Hippocampal formation (tissue), 2 donors: ENCODE measurements at regions not wholly inside any gene's neighbourhood (a gene's known extent, or its start where the extent isn't known, plus 50 kb on each side); places are given as distances from the start of the nearest gene placed in this dataset.
"Not testable (repeated sequence)": the region's sequence is repeated elsewhere in the genome, so short reads cannot be mapped to it uniquely, and the experiment has no call there.

ENCODE experiments used
- DNase-seq, 2 donors: peaks; one replicate each; lab custom pipeline; 2025; lab: John Stamatoyannopoulos, UW

DNA sequence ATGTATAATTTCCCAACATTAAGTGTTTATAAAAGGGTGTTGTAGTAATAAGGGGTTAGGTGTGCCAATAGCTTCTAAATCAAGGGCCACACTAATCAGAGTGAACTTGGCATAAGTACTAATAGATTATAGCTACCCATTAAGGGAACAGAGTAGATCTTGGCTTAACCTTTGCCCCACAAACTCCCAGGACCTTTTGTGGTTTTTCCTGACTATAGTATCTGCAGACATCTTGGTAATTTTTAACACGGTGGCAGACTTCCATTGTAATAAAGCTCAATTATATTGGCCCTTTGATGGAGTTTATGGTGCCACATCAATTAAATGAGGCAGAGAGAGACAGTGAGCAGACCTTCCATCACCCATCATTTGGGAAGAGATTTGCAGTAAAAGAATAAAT, 358.5 kb upstream of the HNRNPA3 start:
- DNase-seq: no peak

DNA sequence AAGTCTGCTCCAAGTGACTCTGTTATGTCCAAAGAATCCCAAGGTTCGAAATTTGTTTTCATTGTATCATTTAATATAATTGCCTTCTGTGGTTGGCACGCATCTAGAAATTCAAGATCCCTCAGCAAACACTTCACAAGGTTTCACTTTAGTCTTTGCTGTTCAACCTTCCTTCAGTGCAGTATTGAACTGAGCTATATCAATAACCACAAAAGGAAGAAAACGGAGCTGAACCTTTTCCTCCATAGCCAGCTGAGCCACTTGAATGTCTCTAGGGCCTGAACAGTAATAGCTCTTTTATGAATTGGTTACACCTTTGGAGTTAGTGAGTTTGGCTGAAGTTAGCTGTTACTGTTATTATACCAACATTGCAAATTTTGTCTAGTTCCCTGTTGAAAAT, 357.7 kb upstream of the HNRNPA3 start:
- DNase-seq: no peak

DNA sequence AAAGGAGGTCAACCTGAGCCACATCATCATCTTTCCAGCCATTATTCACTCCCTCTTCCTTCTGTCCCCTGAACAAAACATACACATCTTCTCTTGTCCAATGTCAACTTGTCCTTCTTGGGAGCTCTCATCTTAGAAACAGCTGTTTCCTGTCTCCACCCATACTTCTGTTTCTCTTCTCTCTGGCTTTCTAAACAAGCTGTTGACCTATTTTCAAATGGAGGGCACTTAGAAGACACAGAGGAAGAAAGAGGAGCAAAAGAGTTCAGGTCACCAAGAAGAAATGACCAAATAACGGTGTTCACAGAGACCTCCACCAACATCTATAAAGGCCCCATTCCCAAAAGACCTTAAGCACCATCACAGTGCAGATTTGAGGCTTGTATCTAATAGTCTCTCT, 355.9 kb upstream of the HNRNPA3 start:
- DNase-seq: no peak

DNA sequence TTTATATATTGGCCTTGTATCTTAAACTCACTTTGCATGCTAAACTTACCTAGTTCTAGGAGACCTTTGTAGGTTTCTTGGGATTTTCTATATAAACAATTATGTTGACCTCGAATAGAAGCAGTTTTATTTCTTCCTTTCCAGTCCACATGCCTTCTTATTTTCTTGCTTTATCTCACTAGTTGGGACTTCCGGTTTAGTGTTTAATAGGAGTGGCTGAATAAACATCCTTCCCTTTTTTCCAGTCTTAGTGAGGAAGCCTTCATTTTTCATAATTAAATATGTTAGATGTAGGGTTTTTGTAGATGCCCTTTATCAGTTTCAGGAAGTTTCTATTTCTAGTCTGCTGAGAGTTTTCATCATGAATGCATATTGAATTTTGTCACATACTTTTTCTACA, 347.3 kb upstream of the HNRNPA3 start:
- DNase-seq: no peak

DNA sequence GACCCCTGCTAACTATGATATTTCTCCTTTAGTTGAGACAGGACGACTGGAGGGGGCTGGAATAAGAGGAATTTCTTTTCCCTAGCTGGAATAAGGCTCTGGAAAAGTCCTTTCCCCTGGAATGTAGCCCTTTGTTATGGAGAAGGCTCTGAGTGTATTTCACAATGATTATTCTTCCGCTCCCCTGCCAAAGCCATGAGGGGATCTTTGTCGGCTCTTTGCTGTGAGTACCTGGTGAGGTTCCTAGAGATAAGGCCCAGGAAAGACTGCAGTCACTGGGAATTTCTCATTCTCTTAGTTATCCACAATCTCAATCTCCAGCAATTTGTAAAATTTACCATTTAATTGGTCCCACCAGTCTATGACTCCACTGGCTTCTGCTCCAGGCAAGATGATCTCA, 340.2 kb upstream of the HNRNPA3 start:
- DNase-seq: no peak

DNA sequence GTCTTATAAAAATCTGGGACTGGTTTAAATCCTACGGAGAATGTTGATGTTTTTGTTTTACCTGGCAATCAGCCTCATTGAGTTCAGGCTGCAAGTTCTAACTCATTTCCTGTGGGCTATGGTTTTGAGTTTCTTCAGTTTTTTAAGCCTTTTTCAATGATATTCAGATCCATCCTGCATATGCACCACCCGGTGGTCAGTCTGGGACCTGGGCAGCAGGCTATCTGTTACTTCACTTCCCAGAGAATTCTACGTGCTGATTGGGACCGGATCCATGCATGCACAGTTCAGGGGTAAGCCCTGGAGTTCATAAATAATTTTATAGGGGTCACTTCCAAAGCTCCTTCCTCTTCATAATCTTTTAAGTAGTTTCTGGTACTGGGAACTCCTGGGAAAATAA, 339.2 kb upstream of the HNRNPA3 start:
- DNase-seq: no peak

DNA sequence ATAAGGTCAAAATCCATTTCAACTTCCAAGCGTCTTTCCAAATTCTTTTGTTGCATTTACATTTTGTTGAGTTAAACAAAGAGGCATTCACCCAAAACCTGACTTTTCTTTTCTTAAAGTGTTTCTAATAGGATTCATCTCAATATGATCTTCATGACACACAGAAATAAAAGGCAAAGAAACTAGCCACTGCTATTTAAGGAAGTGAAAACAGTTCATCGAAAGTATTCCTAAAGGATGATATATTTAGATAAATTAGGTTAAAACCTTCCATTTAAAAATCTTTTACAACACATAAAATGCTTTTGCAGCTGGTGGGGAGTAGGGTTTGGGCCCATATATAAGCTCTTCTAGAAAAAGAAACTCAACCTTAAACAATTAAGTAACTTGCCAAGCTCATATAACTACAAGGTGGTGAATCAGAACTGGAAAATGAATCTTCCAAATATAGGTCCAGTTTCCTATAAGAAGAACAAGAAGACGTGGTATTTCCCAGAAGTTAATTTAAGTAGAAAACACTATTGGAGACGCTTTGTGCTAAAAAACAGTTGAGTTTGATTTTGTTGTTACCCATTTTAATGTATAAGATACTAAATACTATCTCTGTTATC, 336.0 kb upstream of the HNRNPA3 start:
- no peak for DNase-seq

DNA sequence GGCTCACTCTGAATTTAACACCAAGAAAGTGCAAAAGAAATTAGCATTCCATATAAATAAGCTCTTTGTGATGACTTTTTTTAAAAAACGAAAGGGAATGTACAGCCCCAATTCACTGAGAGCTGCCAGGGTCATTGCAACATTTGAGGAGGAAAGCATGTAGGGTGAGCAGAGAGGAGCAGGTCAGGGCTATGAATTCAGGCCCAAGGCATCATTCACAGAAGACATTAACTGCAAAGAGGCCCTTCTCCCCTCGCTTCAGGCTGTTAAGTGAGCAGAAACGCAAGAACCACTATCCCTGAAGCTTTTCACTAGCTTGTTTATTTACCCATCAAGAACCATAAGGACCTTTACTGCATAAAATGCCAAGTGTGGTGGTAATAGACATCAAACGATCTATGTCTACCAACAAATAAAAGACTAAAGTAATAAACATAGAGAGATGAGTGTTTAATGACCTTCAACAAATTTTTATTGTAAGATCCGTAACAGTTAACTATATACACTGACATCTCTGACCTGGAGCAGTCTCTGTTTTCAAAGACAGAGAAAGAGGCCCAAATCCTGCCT, 333.1 kb upstream of the HNRNPA3 start:
- no peak for DNase-seq

DNA sequence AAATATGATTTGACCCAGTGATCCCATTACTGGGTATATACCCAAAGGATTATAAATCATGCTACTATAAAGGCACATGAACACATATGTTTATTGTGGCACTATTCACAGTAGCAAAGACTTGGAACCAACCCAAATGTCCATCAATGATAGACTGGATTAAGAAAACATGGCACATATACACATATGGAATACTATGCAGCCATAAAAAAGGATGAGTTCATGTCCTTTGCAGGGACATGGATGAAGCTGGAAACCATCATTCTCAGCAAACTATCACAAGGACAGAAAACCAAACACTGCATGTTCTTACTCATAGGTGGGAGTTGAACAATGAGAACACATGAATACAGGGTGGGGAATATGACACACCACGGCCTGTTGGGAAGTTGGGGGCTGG, 330.5 kb upstream of the HNRNPA3 start:
- DNase-seq: not testable (repeated sequence)

DNA sequence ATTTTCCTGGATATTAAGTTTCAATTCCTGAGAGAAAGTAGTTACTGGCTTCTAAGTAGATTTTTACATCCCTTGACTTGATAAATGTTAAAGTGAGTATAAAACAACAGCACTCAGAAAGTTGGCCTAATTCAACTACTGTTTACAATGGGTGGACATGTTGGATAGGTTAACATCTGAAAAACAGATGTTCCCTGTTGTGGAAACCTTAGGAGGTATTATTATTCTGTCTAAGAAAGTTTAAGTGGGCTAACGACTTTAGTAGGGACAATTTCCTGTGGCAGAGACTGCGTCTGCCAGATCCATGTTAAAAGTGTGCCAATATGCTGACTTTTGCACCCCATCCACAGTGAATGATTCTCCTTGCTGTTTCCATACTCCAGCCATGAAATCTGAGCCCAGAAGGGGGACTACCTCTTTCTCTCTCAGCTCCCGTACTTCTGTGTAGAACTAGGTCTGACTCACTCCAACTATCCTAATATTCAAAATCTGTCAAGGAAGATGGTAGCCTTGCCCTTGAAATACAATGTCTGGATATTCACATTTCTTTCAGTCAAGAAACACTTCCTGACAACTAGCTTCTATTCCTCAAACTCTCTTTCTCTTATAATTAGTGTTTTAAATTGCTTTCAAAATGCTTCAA, 327.5 kb upstream of the HNRNPA3 start:
- no peak for DNase-seq

DNA sequence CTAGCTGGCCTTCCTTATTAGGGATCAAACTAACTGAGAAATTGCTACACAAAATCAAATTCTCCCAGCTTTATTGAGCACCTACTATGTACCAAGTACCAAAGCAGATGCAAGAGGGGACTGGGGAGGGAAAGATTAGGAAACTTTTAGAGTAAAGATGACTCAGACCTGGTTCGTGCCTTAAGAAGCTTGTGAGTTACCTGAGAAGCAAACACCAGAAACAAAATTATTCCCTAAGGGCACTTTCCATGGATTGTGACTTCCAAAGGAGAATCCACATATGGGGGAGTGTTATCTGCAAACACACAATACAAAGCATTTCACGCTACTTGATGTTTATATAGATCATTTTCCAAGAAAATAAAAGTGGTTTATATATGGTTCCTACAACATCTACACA, 326.9 kb upstream of the HNRNPA3 start:
- no peak for DNase-seq

DNA sequence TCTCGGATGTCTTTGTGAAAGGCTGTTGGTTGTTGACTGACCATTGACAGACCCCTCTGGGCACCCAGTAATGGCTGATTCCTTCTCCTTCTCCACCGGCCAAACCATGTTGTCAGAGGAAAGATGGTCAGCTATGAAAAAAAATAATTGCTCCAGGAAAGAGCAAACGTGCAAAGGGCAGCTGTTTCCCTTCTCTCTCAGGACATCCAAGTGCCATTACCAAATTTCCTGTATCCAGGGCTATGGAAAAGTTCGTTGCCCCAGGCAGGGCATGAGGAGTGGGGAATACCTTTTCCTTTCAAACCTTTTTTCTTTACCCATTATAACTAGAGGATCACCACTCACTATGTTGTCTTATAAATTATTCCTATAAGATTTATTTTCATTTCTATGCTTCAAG, 321.5 kb upstream of the HNRNPA3 start:
- DNase-seq: no peak

DNA sequence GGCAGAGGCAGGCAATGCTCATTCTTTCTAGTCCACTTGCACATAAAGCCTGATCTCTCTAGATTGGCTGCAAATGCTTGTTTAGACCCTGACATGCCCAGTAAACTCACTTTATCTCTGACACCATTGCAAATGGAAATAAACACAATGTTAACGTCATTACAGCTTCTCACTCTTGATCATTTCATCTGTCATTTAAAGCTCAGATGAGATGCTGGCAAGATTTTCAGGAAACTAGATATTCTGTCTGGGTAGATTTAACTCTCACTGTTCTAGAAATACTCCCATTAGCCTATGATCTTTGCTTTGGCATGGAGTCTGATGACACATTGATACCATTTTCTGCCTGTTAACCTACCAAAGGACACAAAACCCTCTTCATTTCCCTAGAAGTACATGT, 320.7 kb upstream of the HNRNPA3 start:
- no peak for DNase-seq

DNA sequence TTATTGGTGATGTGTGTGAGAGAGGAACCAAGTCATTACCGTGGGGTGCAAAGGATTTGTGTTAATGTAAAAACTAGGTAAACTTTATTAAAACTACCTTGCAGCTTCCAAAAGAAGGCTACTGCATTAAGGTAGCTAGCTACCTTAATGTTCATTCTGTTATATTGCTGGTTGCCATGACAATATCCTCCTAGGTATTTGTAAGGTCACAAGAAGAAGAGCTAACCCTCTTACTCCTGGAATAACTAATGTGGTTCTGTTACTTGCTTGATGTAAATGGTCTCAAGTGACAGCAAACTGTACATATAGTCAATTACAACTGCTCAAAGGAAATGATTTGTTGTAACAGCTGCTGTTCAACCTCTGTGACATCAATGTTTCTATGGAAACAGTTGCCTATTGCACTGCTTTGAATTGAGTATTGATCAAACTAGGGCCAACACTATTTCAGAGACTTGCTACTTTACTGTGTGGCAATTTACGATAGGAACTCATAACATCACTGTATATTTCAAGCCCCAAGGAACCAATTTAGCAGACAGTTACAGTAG, 319.8 kb upstream of the HNRNPA3 start:
- no peak for DNase-seq

DNA sequence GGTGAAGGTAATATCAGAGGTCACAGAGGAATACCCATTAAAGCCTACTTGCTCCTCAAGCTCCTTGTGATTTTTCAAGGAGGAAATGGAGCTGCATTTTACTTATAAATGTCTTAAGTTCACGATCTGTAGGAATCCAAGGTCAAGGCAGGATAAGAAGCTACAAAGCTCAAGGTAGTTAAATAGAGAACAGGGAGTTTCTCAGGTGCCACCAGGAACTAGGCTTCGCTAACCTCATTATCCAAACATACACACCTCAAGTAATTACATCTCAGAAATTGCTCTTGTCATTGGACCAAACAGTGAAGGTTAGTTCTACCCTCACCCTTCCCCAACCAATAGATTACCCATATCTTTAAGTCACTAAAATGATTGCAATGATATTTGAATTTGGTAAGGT, 317.4 kb upstream of the HNRNPA3 start:
- no peak for DNase-seq

DNA sequence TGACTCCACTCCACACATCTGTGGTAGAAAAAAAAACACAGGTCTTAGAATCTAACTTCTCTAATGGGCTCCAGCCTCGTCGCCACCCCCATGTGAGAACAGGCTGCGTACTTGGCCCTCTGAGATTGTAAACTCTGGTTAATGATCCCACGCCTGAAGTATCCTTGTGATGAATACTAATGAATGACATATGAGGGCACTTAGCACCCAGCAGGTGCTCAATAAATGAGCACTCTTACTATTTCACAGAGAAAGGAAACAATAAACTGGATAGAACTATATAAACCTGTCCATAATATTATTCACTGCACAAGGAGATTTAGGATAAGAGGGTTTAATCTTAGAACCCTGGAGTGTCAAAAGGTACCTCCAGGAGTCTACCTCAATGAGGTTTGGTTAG, 310.1 kb upstream of the HNRNPA3 start:
- DNase-seq: no peak

DNA sequence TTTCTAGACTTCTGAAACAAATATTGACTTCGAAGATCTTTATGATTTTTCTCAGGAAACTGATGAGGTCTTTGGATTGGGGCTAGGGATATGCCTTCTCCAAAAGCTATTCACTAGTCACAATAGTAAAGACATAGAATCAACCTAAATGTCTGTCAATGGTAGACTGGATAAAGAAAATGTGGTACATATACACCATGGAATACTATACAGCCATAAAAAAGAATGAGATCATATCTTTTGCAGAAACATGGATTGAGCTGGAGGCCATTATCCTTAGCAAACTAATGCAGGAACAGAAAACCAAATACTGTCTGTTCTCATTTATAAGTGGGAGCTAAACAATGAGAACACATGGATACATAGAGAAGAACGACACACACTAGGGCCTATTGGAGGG, 308.5 kb upstream of the HNRNPA3 start:
- DNase-seq: not testable (repeated sequence)

DNA sequence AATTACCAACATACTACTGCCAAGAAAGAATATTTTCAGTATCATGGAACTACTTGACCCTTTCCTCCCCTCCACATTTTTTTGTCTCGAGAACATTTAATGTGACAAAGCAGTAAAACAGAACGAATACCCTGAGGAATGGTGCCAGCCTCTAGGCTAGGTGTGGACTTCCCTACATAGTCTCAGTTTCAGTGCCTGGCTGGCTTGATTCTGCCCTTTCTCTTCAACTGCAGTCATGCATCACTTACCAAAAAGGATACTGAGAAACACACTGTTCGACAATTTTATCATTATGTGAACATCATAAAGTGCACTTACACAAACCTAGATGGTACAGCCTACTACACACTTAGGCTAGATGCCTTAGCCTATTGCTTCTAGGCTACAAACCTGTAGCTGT, 305.3 kb upstream of the HNRNPA3 start:
- no peak for DNase-seq

DNA sequence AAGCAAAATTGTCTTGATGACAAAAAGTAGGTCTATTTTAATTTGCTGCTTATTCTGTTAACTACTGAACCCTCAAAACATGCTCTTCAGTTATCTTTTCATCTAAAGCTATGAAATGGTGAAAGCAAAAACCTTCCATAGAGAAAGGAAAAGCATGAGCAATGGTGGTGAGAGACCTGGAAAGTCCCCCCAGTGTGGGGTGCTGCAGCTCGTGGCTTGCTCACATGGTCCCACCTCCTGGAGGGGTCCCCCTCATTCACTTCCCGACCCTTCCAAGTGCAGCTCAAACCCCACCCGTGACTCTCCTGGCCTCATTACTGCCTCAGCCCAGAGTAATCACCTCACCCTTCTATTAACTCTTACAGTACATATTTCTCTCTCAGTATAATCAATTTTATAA, 301.8 kb upstream of the HNRNPA3 start:
- no peak for DNase-seq

DNA sequence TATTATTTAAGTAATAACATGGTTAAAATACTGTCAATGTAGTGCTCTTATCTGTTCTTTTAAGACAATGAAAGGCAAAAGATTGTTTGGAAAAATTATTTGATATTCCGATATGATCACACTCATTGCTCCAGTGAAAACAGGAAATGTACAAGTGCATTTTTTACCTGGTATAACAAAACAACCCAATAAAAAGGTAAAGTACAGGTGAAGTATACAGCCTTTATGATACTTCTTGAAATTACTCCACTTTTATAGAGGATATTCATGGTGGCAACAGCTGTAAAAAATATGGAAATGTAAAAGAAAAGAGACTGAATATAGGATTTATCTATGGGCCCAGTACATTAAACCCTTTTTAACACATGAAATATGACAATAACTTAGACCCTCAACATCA, 298.6 kb upstream of the HNRNPA3 start:
- DNase-seq: no peak

DNA sequence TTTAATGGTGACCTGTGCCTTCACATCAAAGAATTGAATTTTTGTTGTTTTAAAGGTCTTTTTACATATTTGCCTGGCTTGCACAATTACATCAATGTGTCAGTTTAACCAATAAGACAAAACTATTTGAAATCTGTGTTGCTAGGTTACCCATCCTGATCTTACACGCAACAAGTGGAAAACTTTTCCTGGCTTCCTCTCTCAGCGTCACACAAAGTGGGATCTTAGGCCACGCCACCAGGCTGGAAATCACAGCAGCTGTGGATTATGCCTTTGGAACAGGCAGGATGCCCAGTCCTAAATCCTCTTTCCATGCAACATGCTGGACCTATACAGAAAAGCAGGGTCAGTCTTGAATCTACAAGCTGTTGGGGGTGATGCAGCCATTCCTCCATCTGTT, 298.2 kb upstream of the HNRNPA3 start:
- no peak for DNase-seq

DNA sequence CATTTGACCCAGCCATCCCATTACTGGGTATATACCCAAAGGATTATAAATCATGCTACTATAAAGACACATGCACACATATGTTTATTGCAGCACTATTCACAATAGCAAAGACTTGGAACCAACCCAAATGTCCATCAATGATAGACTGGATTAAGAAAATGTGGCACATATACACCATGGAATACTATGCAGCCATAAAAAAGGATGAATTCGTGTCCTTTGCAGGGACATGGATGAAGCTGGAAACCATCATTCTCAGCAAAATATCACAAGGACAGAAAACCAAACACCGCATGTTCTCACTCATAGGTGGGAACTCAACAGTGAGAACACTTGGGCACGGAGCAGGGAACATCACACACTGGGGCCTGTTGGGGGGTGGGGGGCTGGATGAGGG, 290.0 kb upstream of the HNRNPA3 start:
- DNase-seq: not testable (repeated sequence)

DNA sequence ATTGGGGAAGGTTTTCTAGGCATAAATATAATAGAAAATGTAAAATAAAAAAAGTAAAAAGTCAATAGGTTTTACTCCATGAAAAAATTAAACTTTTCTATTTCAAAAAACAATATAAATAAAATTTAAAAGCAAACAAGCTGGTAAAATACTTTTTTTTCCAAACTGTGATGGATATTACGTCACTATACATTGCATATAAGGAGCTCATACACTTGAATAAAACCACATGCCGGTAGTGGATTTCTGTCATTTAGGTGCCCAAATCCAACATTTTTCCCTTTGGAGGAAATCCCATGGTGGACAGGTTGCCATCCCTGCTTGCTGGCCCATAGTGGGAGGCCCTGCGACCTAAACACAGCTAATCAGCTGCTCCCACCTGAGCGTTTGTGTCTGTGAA, 289.4 kb upstream of the HNRNPA3 start:
- DNase-seq: no peak
